ENCODE measurements at regions not wholly inside any gene's neighbourhood (a gene's known extent, or its start where the extent isn't known, plus 50 kb on each side); places are given as distances from the start of the nearest gene placed in this dataset.

- H3K4me3 ChIP-seq (ENCODE audit: insufficient read depth, low read depth, low read length): no peak overlapping the region
- no peak overlapping the region for H3K4me3 Mint-ChIP-seq (ENCODE audit: unreplicated experiment)
- no peaks in the 10 kb centered on the region for H3K4me1 Mint-ChIP-seq (ENCODE audit: low read depth, unreplicated experiment)
- H3K36me3 ChIP-seq (ENCODE audit: insufficient read depth, low read length): no peaks in the 10 kb centered on the region
- H3K36me3 Mint-ChIP-seq (ENCODE audit: low read depth, unreplicated experiment): no peaks in the 10 kb centered on the region
- DNase-seq (ENCODE audit: low read depth) (no peak), FAIRE-seq (no peak)
- H2AFZ ChIP-seq (ENCODE audit: low read depth, low read length): no peak overlapping the region
- no peaks in the 10 kb centered on the region for H3K79me2 ChIP-seq (ENCODE audit: insufficient read depth, low read length)
- TF ChIP-seq EZH2 (IDR thresholded peaks at IDR 0.05; ENCODE audit: insufficient read depth, low read length): no peak
- TF ChIP-seq, protein P1, sequence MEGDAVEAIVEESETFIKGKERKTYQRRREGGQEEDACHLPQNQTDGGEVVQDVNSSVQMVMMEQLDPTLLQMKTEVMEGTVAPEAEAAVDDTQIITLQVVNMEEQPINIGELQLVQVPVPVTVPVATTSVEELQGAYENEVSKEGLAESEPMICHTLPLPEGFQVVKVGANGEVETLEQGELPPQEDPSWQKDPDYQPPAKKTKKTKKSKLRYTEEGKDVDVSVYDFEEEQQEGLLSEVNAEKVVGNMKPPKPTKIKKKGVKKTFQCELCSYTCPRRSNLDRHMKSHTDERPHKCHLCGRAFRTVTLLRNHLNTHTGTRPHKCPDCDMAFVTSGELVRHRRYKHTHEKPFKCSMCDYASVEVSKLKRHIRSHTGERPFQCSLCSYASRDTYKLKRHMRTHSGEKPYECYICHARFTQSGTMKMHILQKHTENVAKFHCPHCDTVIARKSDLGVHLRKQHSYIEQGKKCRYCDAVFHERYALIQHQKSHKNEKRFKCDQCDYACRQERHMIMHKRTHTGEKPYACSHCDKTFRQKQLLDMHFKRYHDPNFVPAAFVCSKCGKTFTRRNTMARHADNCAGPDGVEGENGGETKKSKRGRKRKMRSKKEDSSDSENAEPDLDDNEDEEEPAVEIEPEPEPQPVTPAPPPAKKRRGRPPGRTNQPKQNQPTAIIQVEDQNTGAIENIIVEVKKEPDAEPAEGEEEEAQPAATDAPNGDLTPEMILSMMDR (IDR thresholded peaks at IDR 0.05; ENCODE audit: insufficient read depth, low read depth, low read length): no peak
- no peak overlapping the region for H3K27ac Mint-ChIP-seq (ENCODE audit: unreplicated experiment)
- no peak overlapping the region for H3K9ac ChIP-seq (ENCODE audit: low read length)
- H3K9me3 ChIP-seq (ENCODE audit: insufficient read depth, low read depth, low read length): no peaks in the 10 kb centered on the region
- no peaks in the 10 kb centered on the region for H4K20me1 ChIP-seq (ENCODE audit: insufficient read depth, low read length)
- H3K4me1 ChIP-seq (ENCODE audit: insufficient read depth, low read length): no peaks in the 10 kb centered on the region
- no peak overlapping the region for H3K27ac ChIP-seq (ENCODE audit: low read depth, low read length)
- H3K9me3 Mint-ChIP-seq (ENCODE audit: unreplicated experiment): no peaks in the 10 kb centered on the region
- H3K4me2 ChIP-seq (ENCODE audit: low read length): no peak overlapping the region
- H3K27me3 Mint-ChIP-seq (ENCODE audit: low read depth, unreplicated experiment): no peaks in the 10 kb centered on the region
- H3K27me3 ChIP-seq (ENCODE audit: insufficient read depth, low read length): no peaks in the 10 kb centered on the region
Observed at GRCh38 chr4:52529983-52530382, 129.1 kb downstream of the USP46 start.

GRCh38 chr4:52535793-52536192, 123.3 kb downstream of the USP46 start:
- H3K4me1 Mint-ChIP-seq (ENCODE audit: low read depth, unreplicated experiment): no peaks in the 10 kb centered on the region
- Histone ChIP-seq H3K4me3 (ENCODE audit: insufficient read depth, low read depth, low read length) (no peak overlapping the region), H3K9me3 (ENCODE audit: insufficient read depth, low read depth, low read length) (no peaks in the 10 kb centered on the region), H3K9ac (ENCODE audit: low read length) (no peak overlapping the region), H2AFZ (ENCODE audit: low read depth, low read length) (no peak overlapping the region), H3K36me3 (ENCODE audit: insufficient read depth, low read length) (no peaks in the 10 kb centered on the region), H3K79me2 (ENCODE audit: insufficient read depth, low read length) (no peaks in the 10 kb centered on the region), H4K20me1 (ENCODE audit: insufficient read depth, low read length) (no peaks in the 10 kb centered on the region), H3K27ac (ENCODE audit: low read depth, low read length) (no peak overlapping the region), H3K4me2 (ENCODE audit: low read length) (no peak overlapping the region), H3K4me1 (ENCODE audit: insufficient read depth, low read length) (no peaks in the 10 kb centered on the region), H3K27me3 (ENCODE audit: insufficient read depth, low read length) (no peaks in the 10 kb centered on the region)
- TF ChIP-seq, protein P1 (IDR thresholded peaks at IDR 0.05; ENCODE audit: insufficient read depth, low read depth, low read length): no peak
- no peak for TF ChIP-seq EZH2 (IDR thresholded peaks at IDR 0.05; ENCODE audit: insufficient read depth, low read length)
- no peak overlapping the region for H3K4me3 Mint-ChIP-seq (ENCODE audit: unreplicated experiment)
- no peak for DNase-seq (ENCODE audit: low read depth)
- H3K27ac Mint-ChIP-seq (ENCODE audit: unreplicated experiment): no peak overlapping the region
- peaks cover 3% of the 10 kb centered on the region for H3K9me3 Mint-ChIP-seq (ENCODE audit: unreplicated experiment)
- H3K36me3 Mint-ChIP-seq (ENCODE audit: low read depth, unreplicated experiment): no peaks in the 10 kb centered on the region
- no peak for FAIRE-seq
- peaks cover 2% of the 10 kb centered on the region for H3K27me3 Mint-ChIP-seq (ENCODE audit: low read depth, unreplicated experiment)
